K562 (cell line): ENCODE measurements at regions not wholly inside any gene's neighbourhood (a gene's known extent, or its start where the extent isn't known, plus 50 kb on each side); places are given as distances from the start of the nearest gene placed in this dataset.

Source experiments
- ATAC-seq: fragments of 200-7000 bp; cut with Tn5 transposase; 3 replicates; pipeline ENCODE4 v1.9.1; 2020; ENCODE audit warnings: moderate library complexity
- BruUV-seq: library from RNA; stranded (reverse); fragments of 400-500 nt; replicated peaks from 2 replicates; lab custom pipeline; 2021; lab: Mats Ljungman, UMichigan
- CTCF ChIA-PET: fragments of 300-600 bp; formaldehyde crosslinking; extraction: SDS; loops from one replicate; lab custom pipeline; 2021; ENCODE audit warnings: low intra/inter-chr PET ratio; lab: Yijun Ruan, JAX
- POLR2A ChIA-PET: fragments of 300-600, 350-650 bp; sonication (Branson Sonifier 250); formaldehyde crosslinking; extraction: SDS; loops from one replicate; lab custom pipeline; 2021; ENCODE audit warnings: antibody characterized with exemption, inconsistent platforms; lab: Yijun Ruan, JAX
- DNase-seq, 4 experiments: peaks; one replicate each; pipeline versions ENCODE4 v3.0.0 to v3.0.0-alpha.2; 2011 to 2018; ENCODE audit warnings: low spot score in 3 of 4, mixed read lengths in 3 of 4; ENCODE audit errors: extremely low read depth in 1 of 4
- FAIRE-seq: peaks from 2 replicates; lab custom pipeline; 2011; peaks lifted over from hg19 to GRCh38; lab: Jason Lieb, UNC
- H2AFZ ChIP-seq: 2 replicates; pipeline ENCODE4 v1.6.0; 2011; ENCODE audit warnings: low read depth, low read length, control low read depth, inconsistent platforms
- H3K27ac ChIP-seq: fragments of 200-600 bp; 3 replicates; pipeline ENCODE4 v1.8.0; 2011; ENCODE audit warnings: low read depth, mild to moderate bottlenecking, control low read depth, inconsistent platforms, low read length, moderate library complexity, mixed read lengths; ENCODE audit errors: extremely low read depth
- H3K27me3 ChIP-seq, 2 experiments: fragments of 300-600 bp in 1 of 2; 2 replicates in 1 of 2; 3 replicates in 1 of 2; pipeline versions ENCODE4 v1.6.0 to v1.8.0; 2011; ENCODE audit warnings: inconsistent platforms in 2 of 2, low read length in 2 of 2, mild to moderate bottlenecking in 1 of 2, mixed read lengths in 1 of 2, moderate library complexity in 1 of 2; ENCODE audit not compliant: control insufficient read depth in 2 of 2, insufficient read depth in 2 of 2
- H3K36me3 ChIP-seq: fragments of 300-600 bp; 3 replicates; pipeline ENCODE4 v1.8.0; 2011; ENCODE audit warnings: mild to moderate bottlenecking, low read length, inconsistent platforms; ENCODE audit not compliant: control insufficient read depth, insufficient read depth
- H3K4me1 ChIP-seq, 2 experiments: fragments of 200-600 bp in 1 of 2; replicated peaks in 1 of 2; 2 replicates in 1 of 2; 3 replicates in 1 of 2; pipeline versions ENCODE4 v1.5.1 to v1.8.0; 2011; ENCODE audit warnings: inconsistent platforms in 2 of 2, low read length in 2 of 2, mild to moderate bottlenecking in 1 of 2, mixed read lengths in 1 of 2, moderate library complexity in 1 of 2; ENCODE audit not compliant: control insufficient read depth in 2 of 2, insufficient read depth in 2 of 2
- H3K4me2 ChIP-seq: 2 replicates; pipeline ENCODE4 v1.6.1; 2011; ENCODE audit warnings: low read length, control low read depth, inconsistent platforms, mixed read lengths; ENCODE audit not compliant: insufficient read depth
- H3K4me3 ChIP-seq: fragments of 200-600 bp; sonication (generic), shearing (Covaris generic); 2 replicates; pipeline ENCODE4 v1.5.1; 2016; ENCODE audit warnings: control low read depth, inconsistent platforms
- H3K79me2 ChIP-seq: fragments of 200-600 bp; 3 replicates; pipeline ENCODE4 v1.8.0; 2011; ENCODE audit warnings: low read length, inconsistent platforms; ENCODE audit not compliant: control insufficient read depth, insufficient read depth
- H3K9ac ChIP-seq, 2 experiments: 2 replicates each; pipeline versions ENCODE4 v1.6.0 to v1.6.1; 2011; ENCODE audit warnings: low read depth in 2 of 2, low read length in 2 of 2, control low read depth in 1 of 2, inconsistent platforms in 1 of 2, mild to moderate bottlenecking in 1 of 2, mixed read lengths in 1 of 2; ENCODE audit not compliant: insufficient read depth in 1 of 2
- H3K9me1 ChIP-seq: one replicate; pipeline ENCODE4 v1.6.0; 2011; ENCODE audit warnings: inconsistent platforms, mild to moderate bottlenecking, low read length, moderate library complexity; ENCODE audit not compliant: control insufficient read depth, insufficient read depth
- H3K9me3 ChIP-seq: replicated peaks from 2 replicates; pipeline ENCODE4 v1.5.1; 2011; ENCODE audit warnings: low read depth, low read length, inconsistent platforms; ENCODE audit not compliant: control insufficient read depth, insufficient read depth
- H4K20me1 ChIP-seq: replicated peaks from 2 replicates; pipeline ENCODE4 v1.6.1; 2011; ENCODE audit warnings: low read length, inconsistent platforms, mixed read lengths; ENCODE audit not compliant: control insufficient read depth, insufficient read depth
- CREM ChIP-seq: IDR thresholded peaks from 2 replicates; pipeline ENCODE4 v1.6.1; 2014; ENCODE audit warnings: antibody characterized with exemption, low read depth
- E2F5 ChIP-seq: sonication (generic); formaldehyde crosslinking; IDR thresholded peaks from 2 replicates; pipeline ENCODE4 v1.8.0; 2022; ENCODE audit warnings: mild to moderate bottlenecking, missing genetic modification reagents
- FOXA1 ChIP-seq: fragments of 450-650 bp; IDR thresholded peaks from 2 replicates; pipeline ENCODE4 v1.6.1; 2016; ENCODE audit warnings: mild to moderate bottlenecking, borderline replicate concordance
- GABPA ChIP-seq: fragments of 200-800 bp; sonication (Bioruptor generic); conservative IDR thresholded peaks from 2 replicates; pipeline ENCODE4 v1.6.1; 2016; ENCODE audit warnings: low read depth, missing genetic modification characterization, missing compliant biosample characterization
- HINFP ChIP-seq: fragments of 450-650 bp; conservative IDR thresholded peaks from 2 replicates; pipeline ENCODE4 v1.6.1; 2016; ENCODE audit warnings: missing genetic modification characterization, low read depth, mild to moderate bottlenecking, control low read depth, missing compliant biosample characterization
- LCOR ChIP-seq: sonication (generic); formaldehyde crosslinking; IDR thresholded peaks from 2 replicates; pipeline ENCODE4 v1.8.0; 2022; ENCODE audit warnings: mild to moderate bottlenecking, missing genetic modification reagents
- MBD2 ChIP-seq: sonication (generic); IDR thresholded peaks from 2 replicates; pipeline ENCODE4 v1.6.1; 2016; ENCODE audit warnings: low read depth, borderline replicate concordance
- MIER1 ChIP-seq: fragments of 450-650 bp; IDR thresholded peaks from 2 replicates; pipeline ENCODE4 v1.6.1; 2016; ENCODE audit warnings: antibody characterized with exemption, mild to moderate bottlenecking, low read depth
- PHTF2 ChIP-seq: fragments of 250-450 bp; sonication (Bioruptor Pico); IDR thresholded peaks from 2 replicates; pipeline ENCODE4 v1.5.0; 2021; ENCODE audit warnings: mild to moderate bottlenecking
- PTRF ChIP-seq: fragments of 450-650 bp; IDR thresholded peaks from 2 replicates; pipeline ENCODE4 v1.6.1; 2016; ENCODE audit warnings: mild to moderate bottlenecking, missing genetic modification characterization, missing compliant biosample characterization
- TAF9B ChIP-seq: fragments of 450-650 bp; IDR thresholded peaks from 2 replicates; pipeline ENCODE4 v1.6.1; 2018; ENCODE audit warnings: mild to moderate bottlenecking; ENCODE audit not compliant: partially characterized antibody
- TCF3 ChIP-seq: sonication (generic); formaldehyde crosslinking; IDR thresholded peaks from 2 replicates; pipeline ENCODE4 v1.4.0; 2020; ENCODE audit warnings: mild to moderate bottlenecking, missing genetic modification reagents
- ZMIZ1 ChIP-seq, 2 experiments: fragments of 150-350 bp in 1 of 2; IDR thresholded peaks; 2 replicates each; pipeline ENCODE4 v1.6.1; 2012 to 2016; ENCODE audit warnings: low read depth in 2 of 2, low read length in 2 of 2, mild to moderate bottlenecking in 1 of 2, moderate library complexity in 1 of 2
- ZNF707 ChIP-seq: fragments of 250-450 bp; sonication (Bioruptor Pico); conservative IDR thresholded peaks from 2 replicates; pipeline ENCODE4 v1.8.0; 2022; ENCODE audit warnings: inconsistent platforms, mild to moderate bottlenecking, moderate library complexity
- WGBS: fragments of 100-300 bp; shearing (Covaris generic); methylation state at CpG from one replicate; pipeline ENCODE4 v1.1.6; 2016; ENCODE audit warnings: low coverage, mixed read lengths; ENCODE audit not compliant: insufficient coverage; ENCODE audit errors: missing lambda C conversion rate; 5-methylcytosine and 5-hydroxymethylcytosine counted together
- in situ Hi-C: fragments of 300-500 bp; cut with MboI; formaldehyde crosslinking; loops from 4 replicates; pipeline ENCODE4 v1.15.0; 2018; ENCODE audit warnings: inconsistent platforms, mixed read lengths
- intact Hi-C: fragments of 100-400 bp; cut with micrococcal nuclease; formaldehyde crosslinking; loops from 2 replicates; pipeline ENCODE4 v1.14.2; 2022
- TF ChIP-seq, protein P1 (sequence below): fragments of 250-450 bp; sonication (Bioruptor Pico); IDR thresholded peaks from 2 replicates; pipeline ENCODE4 v1.8.0; 2021; ENCODE audit warnings: mild to moderate bottlenecking, moderate library complexity

GRCh38 chr3:101148001-101148400 lies 154.8 kb upstream of the ABI3BP start (continued):
- TF ChIP-seq CREM (0 out of 2 replicates have a peak, but pooled peaks have one; percentile 24), ZNF707 (no peak), MBD2 (no peak)

GRCh38 chr3:101146946-101147345 lies 153.7 kb upstream of the ABI3BP start:
- Histone ChIP-seq H3K79me2 (no peaks in the 10 kb centered on the region), H3K36me3 (no peaks in the 10 kb centered on the region)
- FAIRE-seq = peak; percentile 15
- TF ChIP-seq PHTF2 (CRISPR knock-in tag) = no peak
- TF ChIP-seq GABPA = no peak
- no peak for TF ChIP-seq E2F5 (CRISPR knock-in tag)
- TF ChIP-seq TAF9B = no peak
- TF ChIP-seq HINFP = no peak
- TF ChIP-seq FOXA1 = no peak
- no peak for TF ChIP-seq PTRF
- TF ChIP-seq, protein P1, sequence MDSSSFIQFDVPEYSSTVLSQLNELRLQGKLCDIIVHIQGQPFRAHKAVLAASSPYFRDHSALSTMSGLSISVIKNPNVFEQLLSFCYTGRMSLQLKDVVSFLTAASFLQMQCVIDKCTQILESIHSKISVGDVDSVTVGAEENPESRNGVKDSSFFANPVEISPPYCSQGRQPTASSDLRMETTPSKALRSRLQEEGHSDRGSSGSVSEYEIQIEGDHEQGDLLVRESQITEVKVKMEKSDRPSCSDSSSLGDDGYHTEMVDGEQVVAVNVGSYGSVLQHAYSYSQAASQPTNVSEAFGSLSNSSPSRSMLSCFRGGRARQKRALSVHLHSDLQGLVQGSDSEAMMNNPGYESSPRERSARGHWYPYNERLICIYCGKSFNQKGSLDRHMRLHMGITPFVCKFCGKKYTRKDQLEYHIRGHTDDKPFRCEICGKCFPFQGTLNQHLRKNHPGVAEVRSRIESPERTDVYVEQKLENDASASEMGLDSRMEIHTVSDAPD = no peak
- no peak for TF ChIP-seq LCOR (CRISPR knock-in tag)
- TF ChIP-seq MIER1 = no peak
- TF ChIP-seq TCF3 (CRISPR knock-in tag) = no peak
- TF ChIP-seq ZMIZ1 (IDR thresholded peaks at IDR 0.05; ENCODE audit: low read depth in 2 of 2, low read length in 2 of 2) = no peak

More at GRCh38 chr3:101146946-101147345, 153.7 kb upstream of the ABI3BP start:
- Histone ChIP-seq H3K4me2 (no peak overlapping the region), H3K27ac (peak overlapping the region; percentile 54; the same call in 2 of the 3 replicates), H3K9me3 (no peaks in the 10 kb centered on the region), H4K20me1 (no peaks in the 10 kb centered on the region), H3K4me3 (no peak overlapping the region), H3K4me1 (peaks cover 0 to 52% of the 10 kb centered on the region in 2 experiments; a peak in 4 of 5 replicates), H2AFZ (peak overlapping the region; percentile 6; the same call in 1 of the 2 replicates), H3K9ac (no peak overlapping the region; a peak in 1 of 4 replicates), H3K27me3 (no peaks in the 10 kb centered on the region), H3K9me1 (no peaks in the 10 kb centered on the region)
- ChIA-PET POLR2A (interaction anchor here (0.7 to 2.3 kb wide), 3 partner anchors 14 to 530 kb away, joined by 3 to 6 read pairs (median 3); no protein-coding TSS in a partner anchor), CTCF (no interaction called here)
- no CpG with 5 or more reads among the region's 2 CpGs for WGBS
- in situ Hi-C loops = no loop called here
- DNase-seq (peak in 3 of 4 experiments; percentile 6 to 45 (median 13)), ATAC-seq (peak; percentile 83)
- intact Hi-C loops = loop anchor here (2.0 kb wide), 1 partner anchor 76 kb away; no protein-coding TSS in a partner anchor
- BruUV-seq = no TSS peak
